Suprapubic skin (tissue), 4 donors: ENCODE measurements at regions not wholly inside any gene's neighbourhood (a gene's known extent, or its start where the extent isn't known, plus 50 kb on each side); places are given as distances from the start of the nearest gene placed in this dataset.

ENCODE experiments used
- DNase-seq, 2 donors: peaks; one replicate each; pipeline ENCODE4 v3.0.0-alpha.2; 2019; ENCODE audit warnings: low spot score in 2 of 2
- H3K27ac ChIP-seq: fragments of 200-600 bp; sonication (generic); one replicate; pipeline ENCODE4 v1.5.1; 2019
- H3K27me3 ChIP-seq: fragments of 200-600 bp; sonication (generic); one replicate; pipeline ENCODE4 v1.5.1; 2019
- H3K36me3 ChIP-seq: fragments of 200-600 bp; sonication (generic); one replicate; pipeline ENCODE4 v1.5.1; 2019
- H3K4me1 ChIP-seq: fragments of 200-600 bp; sonication (generic); one replicate; pipeline ENCODE4 v1.5.1; 2019
- H3K4me3 ChIP-seq: fragments of 200-600 bp; sonication (generic); one replicate; pipeline ENCODE4 v1.5.1; 2019; ENCODE audit warnings: mild to moderate bottlenecking
- H3K9me3 ChIP-seq: fragments of 200-600 bp; sonication (generic); one replicate; pipeline ENCODE4 v1.5.1; 2019
- CTCF ChIP-seq, 2 donors: fragments of 200-600 bp in 1 of 2; fragments of 450-650 bp in 1 of 2; sonication (generic) in 1 of 2; IDR thresholded peaks; one replicate each; pipeline ENCODE4 v1.5.1; 2016 to 2019; ENCODE audit warnings: antibody characterized with exemption in 2 of 2, mild to moderate bottlenecking in 1 of 2, moderate library complexity in 1 of 2
- EP300 ChIP-seq: sonication (generic); formaldehyde crosslinking; IDR thresholded peaks from one replicate; pipeline ENCODE4 v1.6.1; 2017; ENCODE audit warnings: antibody characterized with exemption
- POLR2A ChIP-seq, 2 donors: fragments of 450-650 bp; IDR thresholded peaks; one replicate each; pipeline ENCODE4 v1.6.1; 2017; ENCODE audit warnings: antibody characterized with exemption in 2 of 2, mild to moderate bottlenecking in 2 of 2, moderate library complexity in 2 of 2
- POLR2AphosphoS5 ChIP-seq, 3 donors: sonication (generic); formaldehyde crosslinking; IDR thresholded peaks; one replicate each; pipeline ENCODE4 v1.6.1; 2017; ENCODE audit warnings: antibody characterized with exemption in 3 of 3
- WGBS: methylation state at CpG from one replicate; pipeline ENCODE4 v1.1.5; 2018; 5-methylcytosine and 5-hydroxymethylcytosine counted together

DNA sequence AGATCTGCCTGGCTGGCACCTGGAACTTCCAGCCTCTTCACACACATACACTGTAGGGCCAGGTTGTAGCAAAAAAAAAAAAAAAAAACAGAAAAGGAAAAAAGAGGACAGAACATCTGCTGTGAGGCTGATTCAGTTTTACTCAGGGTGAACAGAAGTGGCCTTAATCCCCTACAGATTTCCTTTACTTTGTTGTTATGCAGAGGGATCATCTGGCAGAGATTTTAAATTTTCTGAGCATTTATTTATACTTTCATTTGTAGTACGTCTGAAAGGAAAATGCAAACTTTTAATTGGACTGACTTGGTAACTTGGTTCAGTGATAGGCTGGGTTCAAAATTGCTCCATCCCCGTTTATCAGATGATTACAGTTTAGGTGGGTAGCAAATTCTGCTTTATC lies 50.8 kb upstream of the PRICKLE1 start:
- H3K4me1 ChIP-seq, result no peaks in the 10 kb centered on the region
- H3K27ac ChIP-seq, result no peak overlapping the region
- TF ChIP-seq EP300, result no peak
- TF ChIP-seq POLR2A (IDR thresholded peaks at IDR 0.05), result no peak
- H3K4me3 ChIP-seq, result no peak overlapping the region
- DNase-seq, result no peak
- WGBS, result 79% methylated on average over 2 of the region's 2 CpGs
- H3K27me3 ChIP-seq, result no peaks in the 10 kb centered on the region
- H3K9me3 ChIP-seq, result no peaks in the 10 kb centered on the region
- H3K36me3 ChIP-seq, result no peaks in the 10 kb centered on the region

- no peak overlapping the region for H3K4me3 ChIP-seq
- no peak for DNase-seq
- H3K4me1 ChIP-seq, result no peaks in the 10 kb centered on the region
- no peaks in the 10 kb centered on the region for H3K27me3 ChIP-seq
- H3K36me3 ChIP-seq, result no peaks in the 10 kb centered on the region
- H3K27ac ChIP-seq, result no peak overlapping the region
- no peaks in the 10 kb centered on the region for H3K9me3 ChIP-seq
- TF ChIP-seq POLR2AphosphoS5 (IDR thresholded peaks at IDR 0.05) (no peak), EP300 (no peak), POLR2A (IDR thresholded peaks at IDR 0.05) (no peak), CTCF (IDR thresholded peaks at IDR 0.05) (no peak)
Observed at GRCh38 chr12:42639556-42639955, 50.0 kb upstream of the PRICKLE1 start.
